ENCODE measurements at regions not wholly inside any gene's neighbourhood (a gene's known extent, or its start where the extent isn't known, plus 50 kb on each side); places are given as distances from the start of the nearest gene placed in this dataset.

DNA sequence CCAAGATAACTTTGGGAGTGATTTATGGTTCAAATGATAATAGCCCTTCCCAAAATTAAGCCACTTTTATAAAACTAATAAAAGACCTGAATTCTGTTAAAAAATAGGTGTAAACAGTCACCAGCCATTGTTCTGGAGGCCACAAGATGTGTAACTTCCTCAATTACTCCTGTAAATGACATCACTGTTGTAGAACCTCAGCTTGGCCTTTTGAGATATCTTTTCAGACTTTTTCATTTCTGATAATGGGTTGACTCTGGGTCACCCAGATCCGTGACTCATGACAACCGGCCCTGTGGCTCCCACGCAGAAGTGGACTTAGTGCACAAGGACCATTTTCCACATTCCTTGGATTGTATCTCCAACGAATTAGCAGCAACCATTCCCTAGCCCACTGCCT, 106.6 kb downstream of the DKK1 start:
- TF ChIP-seq ZNF274 (IDR thresholded peaks at IDR 0.05; ENCODE audit: low read depth, low read length) (no peak), YY1 (IDR thresholded peaks at IDR 0.05; ENCODE audit: insufficient read depth, insufficient read length) (no peak), SUZ12 (IDR thresholded peaks at IDR 0.05; ENCODE audit: extremely low read depth, insufficient read depth, insufficient read length) (no peak)
- Histone ChIP-seq H3K27me3 (ENCODE audit: insufficient read depth, insufficient read length) (no peaks in the 10 kb centered on the region), H3K9me3 (ENCODE audit: insufficient read depth, low read length) (no peaks in the 10 kb centered on the region), H3K4me1 (ENCODE audit: insufficient read depth, insufficient read length) (no peaks in the 10 kb centered on the region), H3K4me3 (ENCODE audit: insufficient read length, low read depth) (no peak overlapping the region), H3K36me3 (ENCODE audit: insufficient read depth, insufficient read length, low read length) (no peaks in the 10 kb centered on the region), H3K9ac (ENCODE audit: insufficient read length, low read depth) (no peak overlapping the region)
- no peak for DNase-seq (ENCODE audit: low read depth, low spot score)

DNA sequence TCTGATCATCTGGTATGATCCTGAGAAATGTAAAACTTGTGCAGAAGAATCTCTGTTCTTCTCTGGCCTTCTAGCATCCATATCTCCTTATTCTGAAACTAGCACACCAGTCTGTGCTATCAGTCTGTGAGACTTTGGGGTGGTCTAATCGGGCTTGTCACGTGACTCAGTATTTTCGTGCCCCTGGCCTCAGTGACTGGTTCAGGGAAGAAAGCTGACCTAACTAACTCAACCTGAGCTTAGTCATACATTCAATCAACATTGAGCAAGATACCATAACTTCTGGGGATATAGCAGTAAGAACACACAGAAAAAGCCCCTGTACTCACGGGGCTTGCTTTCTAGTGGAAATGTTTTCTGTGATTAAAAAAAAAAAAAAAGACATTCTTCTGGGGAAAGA, 109.3 kb downstream of the DKK1 start:
- no peaks in the 10 kb centered on the region for H3K9me3 ChIP-seq (ENCODE audit: insufficient read depth, low read length)
- no peak overlapping the region for H3K9ac ChIP-seq (ENCODE audit: insufficient read length, low read depth)
- H3K36me3 ChIP-seq (ENCODE audit: insufficient read depth, insufficient read length, low read length), result no peaks in the 10 kb centered on the region
- H3K27me3 ChIP-seq (ENCODE audit: insufficient read depth, insufficient read length), result no peaks in the 10 kb centered on the region
- TF ChIP-seq ZNF274 (IDR thresholded peaks at IDR 0.05; ENCODE audit: low read depth, low read length) (no peak), YY1 (IDR thresholded peaks at IDR 0.05; ENCODE audit: insufficient read depth, insufficient read length) (no peak), SUZ12 (IDR thresholded peaks at IDR 0.05; ENCODE audit: extremely low read depth, insufficient read depth, insufficient read length) (no peak)
- H3K4me1 ChIP-seq (ENCODE audit: insufficient read depth, insufficient read length), result no peaks in the 10 kb centered on the region
- DNase-seq (ENCODE audit: low read depth, low spot score), result no peak
- no peak overlapping the region for H3K4me3 ChIP-seq (ENCODE audit: insufficient read length, low read depth)

DNA sequence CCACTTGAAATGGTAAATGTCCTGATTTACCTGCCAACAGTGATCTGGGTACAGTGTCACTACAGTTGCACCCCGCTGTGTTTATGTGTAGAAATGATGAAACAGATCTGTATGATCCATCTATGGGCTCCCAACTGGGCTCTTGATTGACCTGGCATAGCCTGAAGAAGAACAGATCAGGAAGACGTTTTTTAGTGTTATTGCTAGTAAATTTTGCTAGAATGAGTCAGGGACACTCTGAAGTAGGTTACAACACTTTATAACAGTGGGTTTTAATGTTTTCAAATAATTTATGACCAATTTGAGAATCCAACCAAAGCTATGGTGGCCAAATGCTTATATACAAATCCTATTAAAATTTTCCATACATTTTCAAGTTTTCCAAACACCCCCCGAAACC, 110.3 kb downstream of the DKK1 start:
- no peak for DNase-seq (ENCODE audit: low read depth, low spot score)
- no peaks in the 10 kb centered on the region for H3K36me3 ChIP-seq (ENCODE audit: insufficient read depth, insufficient read length, low read length)
- no peaks in the 10 kb centered on the region for H3K9me3 ChIP-seq (ENCODE audit: insufficient read depth, low read length)
- no peaks in the 10 kb centered on the region for H3K27me3 ChIP-seq (ENCODE audit: insufficient read depth, insufficient read length)
- no peaks in the 10 kb centered on the region for H3K4me1 ChIP-seq (ENCODE audit: insufficient read depth, insufficient read length)
- TF ChIP-seq YY1 (IDR thresholded peaks at IDR 0.05; ENCODE audit: insufficient read depth, insufficient read length) (no peak), ZNF274 (IDR thresholded peaks at IDR 0.05; ENCODE audit: low read depth, low read length) (no peak), SUZ12 (IDR thresholded peaks at IDR 0.05; ENCODE audit: extremely low read depth, insufficient read depth, insufficient read length) (no peak)
- no peak overlapping the region for H3K4me3 ChIP-seq (ENCODE audit: insufficient read length, low read depth)
- no peak overlapping the region for H3K9ac ChIP-seq (ENCODE audit: insufficient read length, low read depth)

DNA sequence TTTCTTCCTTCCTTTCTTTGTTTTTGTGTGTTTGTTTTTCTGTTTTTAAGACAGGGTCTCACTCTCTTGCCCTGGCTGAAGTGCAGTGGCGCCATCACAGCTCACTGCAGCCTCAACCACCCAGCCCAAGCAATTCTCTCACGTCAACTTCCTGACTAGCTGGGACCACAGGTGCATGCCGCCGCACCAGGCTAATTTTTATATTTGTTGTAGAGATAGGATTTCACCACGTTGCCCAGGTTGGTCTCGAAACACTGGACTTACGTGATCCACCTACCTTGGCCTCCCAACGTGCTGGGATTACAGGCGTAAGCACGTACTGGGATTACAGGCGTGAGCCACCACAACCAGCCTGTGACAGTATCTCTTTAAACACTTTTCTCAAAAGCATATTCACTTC, 120.7 kb downstream of the DKK1 start:
- no peak overlapping the region for H3K9ac ChIP-seq (ENCODE audit: insufficient read length, low read depth)
- H3K36me3 ChIP-seq (ENCODE audit: insufficient read depth, insufficient read length, low read length), result no peaks in the 10 kb centered on the region
- no peaks in the 10 kb centered on the region for H3K9me3 ChIP-seq (ENCODE audit: insufficient read depth, low read length)
- TF ChIP-seq SUZ12 (IDR thresholded peaks at IDR 0.05; ENCODE audit: extremely low read depth, insufficient read depth, insufficient read length), result no peak
- TF ChIP-seq YY1 (IDR thresholded peaks at IDR 0.05; ENCODE audit: insufficient read depth, insufficient read length), result no peak
- TF ChIP-seq ZNF274 (IDR thresholded peaks at IDR 0.05; ENCODE audit: low read depth, low read length), result no peak
- no peak for DNase-seq (ENCODE audit: low read depth, low spot score)
- no peaks in the 10 kb centered on the region for H3K27me3 ChIP-seq (ENCODE audit: insufficient read depth, insufficient read length)
- no peaks in the 10 kb centered on the region for H3K4me1 ChIP-seq (ENCODE audit: insufficient read depth, insufficient read length)
- no peak overlapping the region for H3K4me3 ChIP-seq (ENCODE audit: insufficient read length, low read depth)

DNA sequence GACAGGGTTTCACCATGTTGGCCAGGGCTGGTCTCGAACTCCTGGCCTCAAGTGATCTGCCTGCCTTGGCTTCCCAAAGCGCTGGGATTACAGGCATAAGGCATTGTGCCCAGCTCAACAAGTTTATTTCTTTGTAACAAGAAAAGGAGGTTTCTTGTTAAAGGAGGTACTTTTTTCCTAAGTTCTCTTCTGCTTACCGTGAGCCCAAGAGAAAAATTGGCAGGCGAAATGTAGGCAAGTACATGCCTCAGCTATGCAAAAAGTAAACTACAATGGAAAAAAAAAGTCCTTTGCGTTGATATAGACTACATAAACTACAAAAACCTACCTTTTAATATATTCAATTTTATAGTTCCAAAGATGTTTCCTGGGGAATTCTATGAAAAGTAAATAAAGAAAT, 122.6 kb downstream of the DKK1 start:
- Histone ChIP-seq H3K9ac (ENCODE audit: insufficient read length, low read depth) (no peak overlapping the region), H3K9me3 (ENCODE audit: insufficient read depth, low read length) (no peaks in the 10 kb centered on the region)

DNA sequence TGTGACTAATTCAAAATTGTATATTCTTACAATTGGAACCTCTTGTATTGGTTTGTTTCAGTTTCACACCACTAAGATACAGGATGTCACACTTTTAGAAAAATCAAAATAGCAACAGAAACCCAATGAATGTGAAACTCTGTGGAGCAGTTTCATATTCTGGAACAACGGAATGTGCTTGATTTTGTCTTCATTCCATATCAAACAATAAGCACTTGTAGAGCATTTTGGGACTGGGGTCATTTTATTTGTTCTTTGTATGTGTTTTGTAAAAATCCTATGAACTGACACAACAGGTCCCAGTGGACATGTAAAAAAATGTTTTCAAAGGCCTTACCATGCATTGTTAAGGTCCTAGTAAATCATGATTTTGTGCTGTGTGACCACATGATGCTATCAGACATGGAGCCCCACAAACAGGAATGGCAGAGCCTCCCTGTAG, 123.1 kb downstream of the DKK1 start:
- H3K9me3 ChIP-seq (ENCODE audit: insufficient read depth, low read length), result no peaks in the 10 kb centered on the region
- TF ChIP-seq ZNF274 (IDR thresholded peaks at IDR 0.05; ENCODE audit: low read depth, low read length) (no peak), YY1 (IDR thresholded peaks at IDR 0.05; ENCODE audit: insufficient read depth, insufficient read length) (no peak), SUZ12 (IDR thresholded peaks at IDR 0.05; ENCODE audit: extremely low read depth, insufficient read depth, insufficient read length) (no peak)
- no peak overlapping the region for H3K9ac ChIP-seq (ENCODE audit: insufficient read length, low read depth)

More for the DNA sequence above, 122.6 kb downstream of the DKK1 start:
- Histone ChIP-seq H3K4me1 (ENCODE audit: insufficient read depth, insufficient read length) (no peaks in the 10 kb centered on the region), H3K4me3 (ENCODE audit: insufficient read length, low read depth) (no peak overlapping the region), H3K36me3 (ENCODE audit: insufficient read depth, insufficient read length, low read length) (no peaks in the 10 kb centered on the region), H3K27me3 (ENCODE audit: insufficient read depth, insufficient read length) (no peaks in the 10 kb centered on the region)
- TF ChIP-seq ZNF274 (IDR thresholded peaks at IDR 0.05; ENCODE audit: low read depth, low read length) (no peak), SUZ12 (IDR thresholded peaks at IDR 0.05; ENCODE audit: extremely low read depth, insufficient read depth, insufficient read length) (no peak), YY1 (IDR thresholded peaks at IDR 0.05; ENCODE audit: insufficient read depth, insufficient read length) (no peak)
- no peak for DNase-seq (ENCODE audit: low read depth, low spot score)

DNA sequence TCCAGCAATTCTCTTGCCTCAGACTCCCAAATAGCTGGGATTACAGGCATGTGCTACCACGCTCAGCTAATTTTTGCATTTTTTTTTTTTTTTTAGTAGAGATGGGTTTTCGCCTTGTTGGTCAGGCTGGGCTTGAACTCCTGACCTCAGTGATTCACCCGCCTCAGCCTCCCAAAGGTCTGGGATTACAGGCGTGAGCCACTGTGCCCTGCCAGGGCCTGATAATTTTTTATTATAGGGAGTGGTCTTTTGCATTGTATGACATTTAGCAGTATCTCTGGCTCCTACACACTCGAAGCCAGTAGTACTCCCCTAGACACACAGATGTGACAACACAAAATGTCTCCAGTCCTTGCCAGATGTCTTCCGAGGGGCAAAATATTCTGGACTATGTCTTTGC, 124.0 kb downstream of the DKK1 start:
- Histone ChIP-seq H3K4me3 (ENCODE audit: insufficient read length, low read depth) (no peak overlapping the region), H3K27me3 (ENCODE audit: insufficient read depth, insufficient read length) (no peaks in the 10 kb centered on the region), H3K9me3 (ENCODE audit: insufficient read depth, low read length) (no peaks in the 10 kb centered on the region), H3K36me3 (ENCODE audit: insufficient read depth, insufficient read length, low read length) (no peaks in the 10 kb centered on the region), H3K9ac (ENCODE audit: insufficient read length, low read depth) (no peak overlapping the region), H3K4me1 (ENCODE audit: insufficient read depth, insufficient read length) (no peaks in the 10 kb centered on the region)
- DNase-seq (ENCODE audit: low read depth, low spot score), result no peak
- no peak for TF ChIP-seq YY1 (IDR thresholded peaks at IDR 0.05; ENCODE audit: insufficient read depth, insufficient read length)
- no peak for TF ChIP-seq SUZ12 (IDR thresholded peaks at IDR 0.05; ENCODE audit: extremely low read depth, insufficient read depth, insufficient read length)

More for the DNA sequence above, 123.1 kb downstream of the DKK1 start:
- no peaks in the 10 kb centered on the region for H3K27me3 ChIP-seq (ENCODE audit: insufficient read depth, insufficient read length)
- no peaks in the 10 kb centered on the region for H3K4me1 ChIP-seq (ENCODE audit: insufficient read depth, insufficient read length)
- H3K4me3 ChIP-seq (ENCODE audit: insufficient read length, low read depth), result no peak overlapping the region
- DNase-seq (ENCODE audit: low read depth, low spot score), result no peak
- H3K36me3 ChIP-seq (ENCODE audit: insufficient read depth, insufficient read length, low read length), result no peaks in the 10 kb centered on the region
